ENCODE measurements at regions not wholly inside any gene's neighbourhood (a gene's known extent, or its start where the extent isn't known, plus 50 kb on each side); places are given as distances from the start of the nearest gene placed in this dataset.
"Not testable (repeated sequence)": the region's sequence is repeated elsewhere in the genome, so short reads cannot be mapped to it uniquely, and the experiment has no call there.

DNA sequence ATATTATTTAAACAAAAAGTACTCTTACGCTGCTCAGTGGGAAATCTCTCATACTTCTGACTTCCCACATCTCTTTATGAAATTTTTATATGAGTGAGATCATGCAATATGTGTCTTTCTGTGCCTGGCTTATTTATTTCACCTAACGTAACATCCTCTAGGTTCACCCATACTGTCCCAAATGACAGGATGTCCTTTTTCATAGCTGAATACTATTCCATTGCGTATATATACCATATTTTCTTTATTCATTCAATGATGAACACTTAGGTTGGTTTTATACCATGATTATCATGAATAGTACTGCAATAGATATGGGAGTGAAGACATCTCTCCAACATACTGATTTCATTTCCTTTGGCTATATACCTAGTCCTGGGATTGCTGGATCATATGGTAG, 57.8 kb upstream of the TPP2 start:
- ATAC-seq (no peak), DNase-seq (no peak)
- intact Hi-C loops (cut with micrococcal nuclease), result no loop called here

DNA sequence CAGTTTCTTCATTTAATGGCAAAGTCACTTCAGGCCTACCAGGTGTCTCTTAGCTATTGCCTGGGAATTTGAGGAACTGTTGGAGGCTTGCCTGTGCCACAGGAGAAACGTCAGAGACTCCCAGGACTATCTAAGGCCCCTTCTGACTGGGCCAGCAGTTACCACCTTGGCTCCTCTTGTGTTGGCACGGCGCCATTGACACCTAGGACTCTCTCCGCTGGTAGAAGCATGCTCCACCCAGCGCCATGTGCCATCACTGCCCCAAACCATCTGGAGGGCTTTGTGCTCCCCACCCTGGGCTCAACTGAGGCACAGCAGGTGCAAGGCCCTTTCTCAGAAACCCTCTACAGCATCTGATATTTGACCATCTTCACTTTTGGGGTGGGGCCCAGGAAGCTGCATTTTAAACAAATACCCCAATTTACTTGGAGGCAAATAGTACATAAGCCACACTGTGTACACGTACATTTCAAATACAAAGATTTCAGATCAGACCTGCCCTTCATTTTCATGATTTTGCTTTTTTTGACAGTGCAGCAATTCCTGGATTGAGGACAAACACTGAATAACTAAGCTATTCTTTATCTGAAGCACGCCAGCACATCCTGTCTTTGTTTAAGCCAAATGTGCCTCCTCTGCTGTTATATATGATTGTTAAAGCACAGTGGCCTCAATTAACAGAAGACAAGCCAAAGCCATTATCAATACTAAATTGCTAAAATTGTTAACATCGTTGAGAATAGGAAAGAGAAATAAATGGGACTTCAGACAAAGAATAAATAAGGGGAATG, 59.9 kb upstream of the TPP2 start:
- intact Hi-C loops (cut with micrococcal nuclease), result no loop called here
- ATAC-seq (no peak), DNase-seq (no peak)

- DNase-seq (no peak), ATAC-seq (no peak)
- intact Hi-C loops (cut with micrococcal nuclease), result no loop called here
Measured at GRCh38 chr13:102536196-102536595, 60.6 kb upstream of the TPP2 start.

DNA sequence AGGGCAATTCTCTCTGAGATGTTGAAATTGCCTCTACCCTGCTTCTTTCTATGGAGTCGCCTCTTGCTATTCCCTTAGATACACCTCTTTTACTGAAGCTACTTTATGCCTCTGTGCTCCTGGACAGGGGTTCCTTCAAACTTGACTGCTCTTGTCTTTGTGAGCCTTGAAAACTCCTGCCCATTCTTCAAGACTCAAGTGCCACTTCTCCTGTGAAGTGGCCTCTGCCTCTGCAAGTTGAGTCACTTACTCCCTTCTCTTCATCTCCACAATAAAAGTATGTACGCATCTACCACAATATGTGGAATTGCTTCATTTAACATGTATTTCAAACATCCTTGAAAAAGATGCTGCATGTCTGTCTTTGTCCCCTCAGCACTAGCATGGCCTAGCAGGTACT, 66.0 kb upstream of the TPP2 start:
- ATAC-seq (no peak), DNase-seq (no peak)
- intact Hi-C loops (cut with micrococcal nuclease), result no loop called here

DNA sequence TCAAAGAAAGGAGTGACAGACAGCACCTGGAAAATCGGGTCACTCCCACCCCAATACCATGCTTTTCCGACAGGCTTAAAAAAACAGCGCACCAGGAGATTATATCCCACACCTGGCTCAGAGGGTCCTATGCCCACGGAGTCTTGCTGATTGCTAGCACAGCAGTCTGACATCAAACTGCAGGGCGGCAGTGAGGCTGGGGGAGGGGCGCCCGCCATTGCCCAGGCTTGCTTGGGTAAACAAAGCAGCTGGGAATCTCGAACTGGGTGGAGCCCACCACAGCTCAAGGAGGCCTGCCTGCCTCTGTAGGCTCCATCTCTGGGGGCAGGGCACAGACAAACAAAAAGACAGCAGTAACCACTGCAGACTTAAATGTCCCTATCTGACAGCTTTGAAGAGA, 74.5 kb upstream of the TPP2 start:
- ATAC-seq; intact Hi-C loops (cut with micrococcal nuclease); DNase-seq: not testable (repeated sequence)

DNA sequence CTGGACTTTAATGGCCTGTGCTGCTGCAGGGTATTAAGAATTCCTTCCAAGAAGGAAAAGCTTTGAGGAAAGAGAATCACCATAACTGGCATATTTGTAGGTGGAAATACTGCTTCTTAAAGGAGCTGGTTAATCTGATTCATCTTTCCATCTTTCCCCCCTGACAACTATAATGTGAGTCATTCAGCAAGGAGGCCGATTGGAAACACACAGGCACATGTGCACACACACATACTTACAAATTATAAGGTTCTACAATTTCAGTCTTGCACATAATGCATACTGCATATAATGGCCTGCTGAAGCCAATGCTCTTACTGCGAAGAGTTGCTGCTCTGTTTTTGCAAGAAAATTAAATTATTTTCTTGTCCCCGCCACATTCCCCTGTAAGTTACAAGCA, 78.8 kb upstream of the TPP2 start:
- intact Hi-C loops (cut with micrococcal nuclease), result no loop called here
- DNase-seq, result no peak
- ATAC-seq, result no peak

- no peak for ATAC-seq
- intact Hi-C loops (cut with micrococcal nuclease), result no loop called here
- no peak for DNase-seq
Measured at GRCh38 chr13:102510072-102510471, 86.7 kb upstream of the TPP2 start.

DNA sequence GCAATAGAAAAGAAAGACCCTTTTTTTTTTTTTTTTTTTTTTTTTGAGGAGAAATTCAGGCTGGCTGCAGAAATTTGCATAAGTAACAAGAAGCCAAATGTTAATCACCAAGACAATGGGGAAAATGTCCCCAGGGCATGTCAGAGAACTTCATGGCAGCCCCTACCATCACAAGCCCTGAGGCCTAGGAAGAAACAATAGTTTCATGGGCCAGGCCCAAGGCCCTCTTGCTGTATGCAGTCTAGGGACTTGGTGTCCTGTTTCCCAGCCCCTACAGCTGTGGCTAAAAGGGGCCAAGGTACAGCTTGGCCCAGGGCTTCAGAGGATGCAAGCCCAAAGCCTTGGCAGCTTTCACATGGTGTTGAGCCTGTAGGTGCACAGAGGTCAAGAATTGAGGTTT, 88.4 kb upstream of the TPP2 start:
- ATAC-seq (no peak), DNase-seq (no peak)
- intact Hi-C loops (cut with micrococcal nuclease), result no loop called here

DNA sequence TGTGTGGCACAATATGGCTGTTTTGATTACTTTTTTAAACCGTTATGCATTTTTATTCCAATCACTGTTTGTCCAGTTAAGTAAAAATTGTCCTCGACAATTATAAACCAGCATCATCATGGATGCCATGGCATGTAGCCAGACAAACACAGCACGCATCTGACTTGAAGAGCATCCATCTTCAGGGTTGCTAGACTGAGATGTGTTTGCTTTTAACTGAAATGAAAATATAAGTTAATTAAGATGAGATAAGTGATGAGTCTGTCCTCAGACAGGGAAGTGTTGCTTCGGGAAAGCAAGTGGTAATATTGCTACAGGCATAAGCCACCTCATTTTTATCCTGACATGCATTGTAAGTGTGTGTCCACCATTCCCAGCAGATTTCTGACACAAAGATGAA, 92.8 kb upstream of the TPP2 start:
- no peak for DNase-seq
- intact Hi-C loops (cut with micrococcal nuclease), result no loop called here
- ATAC-seq, result no peak

DNA sequence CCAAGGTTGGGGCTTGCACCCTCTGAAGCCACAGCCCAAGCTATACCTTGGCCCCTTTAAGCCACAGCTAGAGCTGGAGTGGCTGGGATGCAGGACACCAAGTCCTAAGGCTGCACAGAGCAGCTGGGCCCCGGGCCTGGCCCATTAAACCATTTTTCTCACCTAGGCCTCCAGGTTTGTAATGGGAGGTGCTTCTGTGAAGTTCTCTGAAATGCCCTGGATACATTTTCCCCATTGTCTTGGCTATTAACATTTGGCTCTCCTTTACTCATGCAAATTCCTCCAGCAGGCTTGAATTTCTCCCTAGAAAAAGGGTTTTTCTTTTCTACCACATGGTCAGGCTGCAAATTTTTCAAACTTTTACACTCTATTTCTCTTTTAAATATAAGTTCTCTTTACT, 93.8 kb upstream of the FGF14 start:
- no peak for ATAC-seq
- no peak for DNase-seq
- intact Hi-C loops (cut with micrococcal nuclease), result no loop called here

GRCh38 chr13:102487330-102487729, 85.5 kb upstream of the FGF14 start:
- intact Hi-C loops (cut with micrococcal nuclease), result no loop called here
- no peak for DNase-seq
- no peak for ATAC-seq

- intact Hi-C loops (cut with micrococcal nuclease), result no loop called here
- ATAC-seq (no peak), DNase-seq (no peak)
Measured at GRCh38 chr13:102484329-102484728, 82.5 kb upstream of the FGF14 start.

GRCh38 chr13:102472650-102473049, 70.8 kb upstream of the FGF14 start:
- intact Hi-C loops (cut with micrococcal nuclease), result loop anchor here (10.0 kb wide), 1 partner anchor 328 kb away; no protein-coding TSS in a partner anchor

GRCh38 chr13:102470283-102470917, 68.6 kb upstream of the FGF14 start:
- intact Hi-C loops (cut with micrococcal nuclease), result loop anchor here (10.0 kb wide), 1 partner anchor 326 kb away; no protein-coding TSS in a partner anchor
- ATAC-seq, result no peak
- no peak for DNase-seq

More at GRCh38 chr13:102472650-102473049, 70.8 kb upstream of the FGF14 start:
- DNase-seq (no peak), ATAC-seq (no peak)

DNA sequence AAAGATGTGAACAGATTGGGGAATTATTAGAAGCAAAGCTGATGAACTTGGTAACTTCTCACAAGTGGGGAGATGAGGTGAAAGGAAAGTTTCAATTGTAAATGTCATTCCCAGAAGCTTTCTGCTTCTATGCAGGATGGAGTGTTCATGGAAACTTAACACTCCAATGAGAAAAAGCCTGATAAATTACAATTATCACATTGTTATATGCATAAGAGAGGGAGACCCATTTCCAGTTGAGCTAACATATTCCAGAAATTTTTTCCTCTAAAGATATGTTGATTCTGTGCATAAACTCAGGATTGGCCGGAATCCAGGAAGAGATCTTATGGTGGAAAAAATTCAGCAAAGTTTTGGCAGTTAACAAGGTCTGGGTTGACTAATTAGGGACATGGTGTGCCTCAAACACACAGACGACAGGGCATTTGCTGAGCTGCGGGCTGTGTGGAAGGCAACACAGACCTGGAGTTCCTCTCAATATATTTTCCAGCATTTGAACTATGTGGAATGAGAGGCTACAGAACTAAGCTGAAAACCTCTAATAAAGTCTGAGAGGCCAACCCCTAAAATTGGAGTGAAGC, 64.9 kb upstream of the FGF14 start:
- intact Hi-C loops (cut with micrococcal nuclease), result no loop called here
- DNase-seq, result no peak
- no peak for ATAC-seq

DNA sequence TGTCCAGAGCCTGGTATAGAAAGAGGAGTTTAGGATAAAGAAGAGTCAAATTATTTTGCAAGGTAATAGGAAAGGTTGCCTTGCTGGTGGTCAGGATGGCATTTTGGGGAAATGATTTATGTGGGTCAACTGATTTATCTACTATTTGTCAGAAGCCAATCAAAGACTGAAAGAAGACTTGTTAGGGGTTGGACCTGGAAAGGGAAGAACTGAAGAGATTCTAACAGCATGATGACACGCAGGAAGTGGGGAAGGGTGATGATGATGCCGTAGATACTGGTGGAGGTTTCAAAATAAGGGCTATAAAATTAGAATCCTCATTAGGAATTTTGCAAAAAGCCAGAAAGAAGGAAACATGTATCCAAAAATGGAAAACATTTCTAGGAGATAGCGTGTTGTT, 60.7 kb upstream of the FGF14 start:
- ATAC-seq (no peak), DNase-seq (no peak)
- intact Hi-C loops (cut with micrococcal nuclease), result no loop called here

GRCh38 chr13:102461302-102461701, 59.5 kb upstream of the FGF14 start:
- intact Hi-C loops (cut with micrococcal nuclease), result no loop called here
- ATAC-seq, result no peak
- no peak for DNase-seq

DNA sequence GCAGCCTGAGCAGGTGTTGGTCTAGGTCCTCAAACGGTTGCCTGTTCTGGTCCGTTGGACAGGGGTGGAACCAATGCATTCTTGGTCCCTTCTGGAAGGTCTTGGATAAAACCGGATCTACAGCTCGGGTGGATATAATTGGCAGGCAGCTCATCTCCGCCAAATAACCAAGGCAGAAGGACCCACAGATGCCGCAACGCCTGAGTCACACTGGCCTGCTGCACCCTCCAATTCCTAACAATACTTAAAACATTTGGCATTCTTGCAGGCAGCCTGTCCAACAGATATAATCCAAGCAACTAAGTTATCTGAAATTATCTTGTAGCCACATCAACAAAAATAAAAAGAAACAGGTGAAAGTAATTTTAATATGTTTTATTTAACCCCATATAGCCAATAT, 59.0 kb upstream of the FGF14 start:
- no peak for ATAC-seq
- intact Hi-C loops (cut with micrococcal nuclease), result no loop called here

GRCh38 chr13:102452836-102453235, 51.0 kb upstream of the FGF14 start:
- intact Hi-C loops (cut with micrococcal nuclease), result no loop called here
- no peak for DNase-seq
- no peak for ATAC-seq

More for the DNA sequence above, 59.0 kb upstream of the FGF14 start:
- DNase-seq, result no peak
